GM23248 (cell line): ENCODE measurements at regions not wholly inside any gene's neighbourhood (a gene's known extent, or its start where the extent isn't known, plus 50 kb on each side); places are given as distances from the start of the nearest gene placed in this dataset.

Experiments used
- DNase-seq: peaks from one replicate; pipeline ENCODE4 v3.0.0-alpha.2; 2015
- H2AFZ ChIP-seq: fragments of 200-600 bp; sonication (generic); 2 replicates; pipeline ENCODE4 v1.6.1; 2016; ENCODE audit warnings: antibody characterized with exemption
- H3F3A ChIP-seq: fragments of 200-600 bp; sonication (generic); 2 replicates; pipeline ENCODE4 v1.6.1; 2016; ENCODE audit warnings: mild to moderate bottlenecking, antibody characterized with exemption, mixed run types; ENCODE audit not compliant: insufficient read depth
- H3K27ac ChIP-seq: fragments of 200-600 bp; sonication (generic); 2 replicates; pipeline ENCODE4 v1.5.1; 2016; ENCODE audit warnings: mild to moderate bottlenecking
- H3K27me3 ChIP-seq: fragments of 200-600 bp; sonication (generic); replicated peaks from 2 replicates; pipeline ENCODE4 v1.6.1; 2016; ENCODE audit warnings: mild to moderate bottlenecking; ENCODE audit not compliant: insufficient read depth
- H3K36me3 ChIP-seq: fragments of 200-600 bp; sonication (generic); 2 replicates; pipeline ENCODE4 v1.6.1; 2016; ENCODE audit warnings: low read depth, mild to moderate bottlenecking
- H3K4me1 ChIP-seq: fragments of 200-600 bp; sonication (generic); 2 replicates; pipeline ENCODE4 v1.6.1; 2016; ENCODE audit warnings: mild to moderate bottlenecking; ENCODE audit not compliant: insufficient read depth
- H3K4me2 ChIP-seq: fragments of 200-600 bp; sonication (generic); one replicate; pipeline ENCODE4 v1.6.1; 2016; ENCODE audit warnings: mild to moderate bottlenecking; ENCODE audit not compliant: unreplicated experiment
- H3K4me3 ChIP-seq: fragments of 200-600 bp; sonication (generic); 2 replicates; pipeline ENCODE4 v1.5.1; 2016; ENCODE audit warnings: mild to moderate bottlenecking
- H3K79me2 ChIP-seq: fragments of 200-600 bp; sonication (generic); 2 replicates; pipeline ENCODE4 v1.6.1; 2016; ENCODE audit warnings: mild to moderate bottlenecking; ENCODE audit not compliant: insufficient read depth
- H3K9ac ChIP-seq: fragments of 200-600 bp; sonication (generic); 2 replicates; pipeline ENCODE4 v1.6.1; 2016; ENCODE audit warnings: mild to moderate bottlenecking
- H3K9me2 ChIP-seq: fragments of 200-600 bp; sonication (generic); 2 replicates; pipeline ENCODE4 v1.6.1; 2016; ENCODE audit warnings: mixed run types, mild to moderate bottlenecking, moderate library complexity; ENCODE audit not compliant: insufficient read depth
- H3K9me3 ChIP-seq: fragments of 200-600 bp; sonication (generic); one replicate; pipeline ENCODE4 v1.6.1; 2017; ENCODE audit warnings: low read depth
- H4K20me1 ChIP-seq: fragments of 200-600 bp; sonication (generic); 2 replicates; pipeline ENCODE4 v1.6.0; 2016; ENCODE audit not compliant: insufficient read depth
- EZH2 ChIP-seq: fragments of 200-600 bp; sonication (generic); IDR thresholded peaks from 2 replicates; pipeline ENCODE4 v1.6.1; 2018; ENCODE audit warnings: antibody characterized with exemption, mild to moderate bottlenecking; ENCODE audit not compliant: insufficient read depth, poor library complexity, severe bottlenecking
- EZH2phosphoT487 ChIP-seq: fragments of 200-600 bp; sonication (generic); IDR thresholded peaks from 2 replicates; pipeline ENCODE4 v1.6.1; 2018; ENCODE audit warnings: antibody characterized with exemption, moderate library complexity, mild to moderate bottlenecking, low read depth; ENCODE audit not compliant: insufficient read depth
- WGBS, 2 experiments: methylation state at CpG; one replicate each; pipeline ENCODE4 v1.1.6; 2015 to 2017; ENCODE audit warnings: low lambda C conversion rate in 2 of 2, low coverage in 1 of 2; ENCODE audit errors: missing lambda C conversion rate in 2 of 2; 5-methylcytosine and 5-hydroxymethylcytosine counted together
- in situ Hi-C: fragments of 300-500 bp; cut with MboI; formaldehyde crosslinking; loops from 2 replicates; pipeline ENCODE4 v1.15.0; 2020

GRCh38 chr4:91795947-91796346, 507.8 kb upstream of the GRID2 start:
- in situ Hi-C loops: no loop called here
- TF ChIP-seq EZH2phosphoT487 (no peak), EZH2 (no peak)
- Histone ChIP-seq H3K79me2 (no peaks in the 10 kb centered on the region), H3K9ac (no peak overlapping the region), H4K20me1 (no peaks in the 10 kb centered on the region), H3K9me3 (no peaks in the 10 kb centered on the region), H3K27me3 (no peaks in the 10 kb centered on the region), H3K4me2 (no peak overlapping the region), H3K4me3 (no peak overlapping the region), H3F3A (no peaks in the 10 kb centered on the region), H3K36me3 (no peaks in the 10 kb centered on the region), H3K9me2 (no peaks in the 10 kb centered on the region), H3K4me1 (no peaks in the 10 kb centered on the region), H3K27ac (no peak overlapping the region), H2AFZ (no peak overlapping the region)
- no peak for DNase-seq
- WGBS, 2 experiments: 37 to 53% methylated on average over 1 of the region's 1 CpG

GRCh38 chr4:91812319-91812718, 491.4 kb upstream of the GRID2 start:
- Histone ChIP-seq H3K4me1 (no peaks in the 10 kb centered on the region), H3K9me3 (peaks cover 3% of the 10 kb centered on the region), H3K27me3 (no peaks in the 10 kb centered on the region), H3K4me2 (no peak overlapping the region), H2AFZ (no peak overlapping the region), H3K9ac (no peak overlapping the region), H3K9me2 (no peaks in the 10 kb centered on the region), H3K4me3 (no peak overlapping the region), H3K36me3 (no peaks in the 10 kb centered on the region), H3K79me2 (no peaks in the 10 kb centered on the region), H3F3A (no peaks in the 10 kb centered on the region), H4K20me1 (no peaks in the 10 kb centered on the region), H3K27ac (no peak overlapping the region)
- 0 to 5% methylated on average over 1 of the region's 1 CpG for WGBS, 2 experiments
- TF ChIP-seq EZH2phosphoT487: no peak
- in situ Hi-C loops: no loop called here
- no peak for DNase-seq

GRCh38 chr4:91824773-91825172, 479.0 kb upstream of the GRID2 start:
- H3K79me2 ChIP-seq: no peaks in the 10 kb centered on the region
- in situ Hi-C loops: no loop called here
- DNase-seq: no peak
- H2AFZ ChIP-seq: no peak overlapping the region
- H3K27ac ChIP-seq: no peak overlapping the region
- H3K9me2 ChIP-seq: no peaks in the 10 kb centered on the region
- 8 to 11% methylated on average over 1 of the region's 1 CpG for WGBS, 2 experiments
- H4K20me1 ChIP-seq: no peaks in the 10 kb centered on the region
- no peaks in the 10 kb centered on the region for H3K36me3 ChIP-seq
- no peaks in the 10 kb centered on the region for H3K9me3 ChIP-seq
- no peak overlapping the region for H3K4me2 ChIP-seq
- no peak overlapping the region for H3K4me3 ChIP-seq
- H3K9ac ChIP-seq: no peak overlapping the region
- H3K27me3 ChIP-seq: no peaks in the 10 kb centered on the region
- TF ChIP-seq EZH2: no peak
- TF ChIP-seq EZH2phosphoT487: no peak
- H3F3A ChIP-seq: no peaks in the 10 kb centered on the region
- H3K4me1 ChIP-seq: no peaks in the 10 kb centered on the region

GRCh38 chr4:91826186-91826585, 477.6 kb upstream of the GRID2 start:
- TF ChIP-seq EZH2: no peak
- TF ChIP-seq EZH2phosphoT487: no peak
- no peak for DNase-seq
- Histone ChIP-seq H3K4me3 (no peak overlapping the region), H4K20me1 (no peaks in the 10 kb centered on the region), H3K4me2 (no peak overlapping the region), H3K79me2 (no peaks in the 10 kb centered on the region), H3K9me2 (no peaks in the 10 kb centered on the region), H3K27ac (no peak overlapping the region), H3K27me3 (no peaks in the 10 kb centered on the region), H3K9me3 (no peaks in the 10 kb centered on the region), H3K9ac (no peak overlapping the region), H3K4me1 (no peaks in the 10 kb centered on the region), H3K36me3 (no peaks in the 10 kb centered on the region), H2AFZ (no peak overlapping the region), H3F3A (no peaks in the 10 kb centered on the region)
- in situ Hi-C loops: no loop called here
- 14 to 22% methylated on average over 2 of the region's 2 CpGs for WGBS, 2 experiments

GRCh38 chr4:91827914-91828313, 475.9 kb upstream of the GRID2 start:
- no peaks in the 10 kb centered on the region for H4K20me1 ChIP-seq
- no peaks in the 10 kb centered on the region for H3K79me2 ChIP-seq
- H3K9ac ChIP-seq: no peak overlapping the region
- H3K4me2 ChIP-seq: no peak overlapping the region
- no peaks in the 10 kb centered on the region for H3K36me3 ChIP-seq
- H2AFZ ChIP-seq: no peak overlapping the region
- H3K27ac ChIP-seq: no peak overlapping the region
- no peak overlapping the region for H3K4me3 ChIP-seq
- no peaks in the 10 kb centered on the region for H3K9me2 ChIP-seq
- no peaks in the 10 kb centered on the region for H3K4me1 ChIP-seq
- DNase-seq: no peak
- in situ Hi-C loops: no loop called here
- H3K9me3 ChIP-seq: no peaks in the 10 kb centered on the region
- H3K27me3 ChIP-seq: no peaks in the 10 kb centered on the region
- no peak for TF ChIP-seq EZH2
- TF ChIP-seq EZH2phosphoT487: no peak
- no peaks in the 10 kb centered on the region for H3F3A ChIP-seq
